MM.1S (cell line): ENCODE measurements at regions not wholly inside any gene's neighbourhood (a gene's known extent, or its start where the extent isn't known, plus 50 kb on each side); places are given as distances from the start of the nearest gene placed in this dataset.

Experiments used
- EZH2 ChIP-seq: fragments of 300-600 bp; sonication (generic); optimal IDR thresholded peaks from 2 replicates; pipeline ENCODE3; 2017; ENCODE audit warnings: low read depth, mild to moderate bottlenecking, antibody characterized with exemption, low read length, mixed read lengths
- EZH2phosphoT487 ChIP-seq: fragments of 300-600 bp; sonication (generic); IDR thresholded peaks from 2 replicates; pipeline ENCODE4 v1.6.1; 2018; ENCODE audit warnings: antibody characterized with exemption, low read length
- TF ChIP-seq, protein P1 (sequence below): fragments of 300-600 bp; sonication (generic); IDR thresholded peaks from 2 replicates; pipeline ENCODE4 v1.5.1; 2016; ENCODE audit warnings: antibody characterized with exemption, low read length, mixed read lengths

DNA sequence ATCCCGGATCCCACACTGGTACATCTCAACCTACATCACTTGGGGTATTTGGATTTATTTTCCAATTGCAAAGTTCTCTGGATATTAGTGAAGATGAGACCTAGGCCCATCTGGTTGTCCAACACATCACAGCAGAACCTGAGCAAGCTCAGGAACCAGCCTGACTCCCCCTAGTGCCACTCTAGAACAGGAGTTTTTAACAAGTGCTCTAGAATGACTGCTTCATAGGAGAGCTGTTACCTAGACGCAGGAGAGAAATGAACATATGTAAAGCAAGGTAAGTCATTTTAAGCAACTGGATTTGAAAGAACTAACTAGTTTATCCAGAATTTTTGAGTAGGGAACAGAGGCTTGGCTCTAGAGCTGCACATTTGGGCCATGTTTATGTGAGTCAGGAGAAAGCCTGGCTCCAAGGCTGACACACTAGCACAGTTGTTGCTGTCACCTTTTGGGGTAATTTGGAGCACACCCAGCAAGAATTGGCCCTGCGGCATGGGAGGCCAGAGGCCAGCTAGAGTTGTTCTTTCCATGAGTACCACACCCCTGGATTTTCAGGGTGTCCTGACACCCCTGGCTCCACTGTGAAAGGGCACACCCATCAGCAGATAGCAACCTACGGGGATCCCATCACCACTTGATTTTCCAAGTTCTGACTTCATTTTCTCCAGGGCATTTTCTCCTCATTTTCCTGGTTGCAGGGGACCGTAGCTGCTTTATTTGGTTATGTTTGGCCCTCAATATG, 110.9 kb upstream of the LPAR1 start:
- TF ChIP-seq, protein P1, sequence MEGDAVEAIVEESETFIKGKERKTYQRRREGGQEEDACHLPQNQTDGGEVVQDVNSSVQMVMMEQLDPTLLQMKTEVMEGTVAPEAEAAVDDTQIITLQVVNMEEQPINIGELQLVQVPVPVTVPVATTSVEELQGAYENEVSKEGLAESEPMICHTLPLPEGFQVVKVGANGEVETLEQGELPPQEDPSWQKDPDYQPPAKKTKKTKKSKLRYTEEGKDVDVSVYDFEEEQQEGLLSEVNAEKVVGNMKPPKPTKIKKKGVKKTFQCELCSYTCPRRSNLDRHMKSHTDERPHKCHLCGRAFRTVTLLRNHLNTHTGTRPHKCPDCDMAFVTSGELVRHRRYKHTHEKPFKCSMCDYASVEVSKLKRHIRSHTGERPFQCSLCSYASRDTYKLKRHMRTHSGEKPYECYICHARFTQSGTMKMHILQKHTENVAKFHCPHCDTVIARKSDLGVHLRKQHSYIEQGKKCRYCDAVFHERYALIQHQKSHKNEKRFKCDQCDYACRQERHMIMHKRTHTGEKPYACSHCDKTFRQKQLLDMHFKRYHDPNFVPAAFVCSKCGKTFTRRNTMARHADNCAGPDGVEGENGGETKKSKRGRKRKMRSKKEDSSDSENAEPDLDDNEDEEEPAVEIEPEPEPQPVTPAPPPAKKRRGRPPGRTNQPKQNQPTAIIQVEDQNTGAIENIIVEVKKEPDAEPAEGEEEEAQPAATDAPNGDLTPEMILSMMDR = no peak
- TF ChIP-seq EZH2 (no peak), EZH2phosphoT487 (no peak)
